AG04449 (cell line): ENCODE measurements at regions not wholly inside any gene's neighbourhood (a gene's known extent, or its start where the extent isn't known, plus 50 kb on each side); places are given as distances from the start of the nearest gene placed in this dataset.

Source experiments
- CTCF ChIA-PET: fragments of 350-600 bp; formaldehyde crosslinking; extraction: SDS; loops from one replicate; lab custom pipeline; 2021; ENCODE audit warnings: antibody characterized with exemption; lab: Yijun Ruan, JAX
- POLR2A ChIA-PET: fragments of 400-600, 350-600 bp; formaldehyde crosslinking; extraction: SDS; loops from one replicate; lab custom pipeline; 2020; ENCODE audit warnings: antibody characterized with exemption, inconsistent platforms; lab: Yijun Ruan, JAX
- DNase-seq: peaks from one replicate; pipeline ENCODE4 v3.0.0-alpha.2; 2010; ENCODE audit warnings: low read depth, low spot score
- H3K4me3 ChIP-seq: 2 replicates; pipeline ENCODE4 v1.5.1; 2011; ENCODE audit warnings: low read depth, mild to moderate bottlenecking, control low read depth, low read length
- TF ChIP-seq, protein P1 (sequence below): IDR thresholded peaks from one replicate; pipeline ENCODE4 v1.5.1; 2011; ENCODE audit warnings: mild to moderate bottlenecking, moderate library complexity, low read length, control low read depth, inconsistent platforms; ENCODE audit not compliant: insufficient read depth; ENCODE audit errors: missing control alignments

- H3K4me3 ChIP-seq: no peak overlapping the region
- TF ChIP-seq, protein P1, sequence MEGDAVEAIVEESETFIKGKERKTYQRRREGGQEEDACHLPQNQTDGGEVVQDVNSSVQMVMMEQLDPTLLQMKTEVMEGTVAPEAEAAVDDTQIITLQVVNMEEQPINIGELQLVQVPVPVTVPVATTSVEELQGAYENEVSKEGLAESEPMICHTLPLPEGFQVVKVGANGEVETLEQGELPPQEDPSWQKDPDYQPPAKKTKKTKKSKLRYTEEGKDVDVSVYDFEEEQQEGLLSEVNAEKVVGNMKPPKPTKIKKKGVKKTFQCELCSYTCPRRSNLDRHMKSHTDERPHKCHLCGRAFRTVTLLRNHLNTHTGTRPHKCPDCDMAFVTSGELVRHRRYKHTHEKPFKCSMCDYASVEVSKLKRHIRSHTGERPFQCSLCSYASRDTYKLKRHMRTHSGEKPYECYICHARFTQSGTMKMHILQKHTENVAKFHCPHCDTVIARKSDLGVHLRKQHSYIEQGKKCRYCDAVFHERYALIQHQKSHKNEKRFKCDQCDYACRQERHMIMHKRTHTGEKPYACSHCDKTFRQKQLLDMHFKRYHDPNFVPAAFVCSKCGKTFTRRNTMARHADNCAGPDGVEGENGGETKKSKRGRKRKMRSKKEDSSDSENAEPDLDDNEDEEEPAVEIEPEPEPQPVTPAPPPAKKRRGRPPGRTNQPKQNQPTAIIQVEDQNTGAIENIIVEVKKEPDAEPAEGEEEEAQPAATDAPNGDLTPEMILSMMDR: no peak
- DNase-seq: no peak
- ChIA-PET CTCF (no interaction called here), POLR2A (no interaction called here)
These were observed 156.7 kb upstream of the FAM241A start for GRCh38 chr4:111988514-111988913.

DNA sequence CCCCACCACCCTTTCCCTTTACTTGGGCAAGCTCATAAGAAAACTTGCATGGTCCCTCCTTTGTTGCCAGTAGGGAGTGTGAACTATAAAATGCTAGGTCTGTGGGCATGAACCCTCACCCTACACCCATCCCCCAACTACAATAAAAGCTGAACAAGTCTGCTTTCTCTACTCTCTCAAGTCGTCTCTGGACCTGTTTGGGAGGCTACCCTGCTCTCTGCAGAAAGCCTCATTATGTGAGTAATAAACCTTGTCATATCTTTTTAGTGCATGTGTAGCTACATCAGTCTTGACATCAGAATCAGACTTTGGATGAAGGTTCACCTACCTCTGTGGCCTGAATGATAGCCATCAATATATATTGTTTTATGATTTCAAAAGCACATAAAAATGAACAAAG is 155.4 kb upstream of the FAM241A start:
- ChIA-PET POLR2A (no interaction called here), CTCF (no interaction called here)
- DNase-seq: no peak
- H3K4me3 ChIP-seq: no peak overlapping the region
- TF ChIP-seq, protein P1: no peak

GRCh38 chr4:111991163-111991562 is 154.1 kb upstream of the FAM241A start:
- POLR2A ChIA-PET: no interaction called here
- CTCF ChIA-PET: interaction anchor here (0.8 kb wide), 1 partner anchor 349 kb away, joined by 3 read pairs; no protein-coding TSS in a partner anchor

DNA sequence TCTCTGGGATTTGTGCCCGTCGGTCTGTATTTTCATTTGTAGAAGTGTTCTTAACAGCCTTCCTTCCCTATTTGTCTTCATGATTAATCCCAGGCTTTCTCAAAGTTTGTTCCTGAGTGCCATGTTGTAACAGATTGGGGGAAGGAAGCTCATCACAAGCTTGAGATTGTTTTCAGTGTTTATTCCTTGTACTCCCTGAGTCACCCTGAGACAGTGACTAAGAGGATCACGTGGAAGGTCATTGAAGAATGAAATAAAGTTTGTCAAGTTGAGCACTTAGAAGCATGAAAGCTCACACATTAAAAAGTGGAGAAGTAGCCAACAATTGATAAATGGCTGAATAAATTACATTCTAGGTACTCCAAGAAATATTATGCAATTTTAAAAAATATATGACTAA is 153.5 kb upstream of the FAM241A start:
- CTCF ChIA-PET: no interaction called here
- no peak for DNase-seq
- POLR2A ChIA-PET: no interaction called here

More at GRCh38 chr4:111991163-111991562, 154.1 kb upstream of the FAM241A start:
- DNase-seq: no peak
- TF ChIP-seq, protein P1: no peak
- no peak overlapping the region for H3K4me3 ChIP-seq

GRCh38 chr4:111992351-111993168 is 152.7 kb upstream of the FAM241A start:
- POLR2A ChIA-PET: no interaction called here
- no peak overlapping the region for H3K4me3 ChIP-seq
- DNase-seq: no peak
- TF ChIP-seq, protein P1: no peak
- CTCF ChIA-PET: no interaction called here

More for the DNA sequence above, 153.5 kb upstream of the FAM241A start:
- H3K4me3 ChIP-seq: no peak overlapping the region
- TF ChIP-seq, protein P1: no peak

- no peak for DNase-seq
- TF ChIP-seq, protein P1: no peak
- POLR2A ChIA-PET: no interaction called here
- CTCF ChIA-PET: interaction anchor here (0.8 to 1.2 kb wide), 2 partner anchors 10 to 11 kb away, joined by 3 to 4 read pairs; no protein-coding TSS in a partner anchor
- no peak overlapping the region for H3K4me3 ChIP-seq
These were observed 150.9 kb upstream of the FAM241A start for GRCh38 chr4:111994392-111994791.
